Lung (tissue), 11 donors: ENCODE measurements at regions not wholly inside any gene's neighbourhood (a gene's known extent, or its start where the extent isn't known, plus 50 kb on each side); places are given as distances from the start of the nearest gene placed in this dataset.

Experiments used
- ATAC-seq: fragments of 200-7000 bp; cut with Tn5 transposase; one replicate; pipeline ENCODE4 v1.9.1; 2020; ENCODE audit warnings: moderate number of reproducible peaks; ENCODE audit not compliant: insufficient read depth, low FRiP score
- DNase-seq, 3 donors: peaks; one replicate each; pipeline ENCODE4 v3.0.0-alpha.2; 2013 to 2017
- H3K27ac ChIP-seq, 2 donors: one replicate each; pipeline ENCODE4 v1.5.1; 2013; ENCODE audit warnings: mild to moderate bottlenecking in 2 of 2, moderate library complexity in 2 of 2, control low read depth in 1 of 2, inconsistent platforms in 1 of 2, low read depth in 1 of 2, low read length in 1 of 2
- H3K27me3 ChIP-seq, 3 donors: one replicate each; pipeline ENCODE4 v1.5.1; 2013; ENCODE audit warnings: low read length in 2 of 3; ENCODE audit not compliant: control insufficient read depth in 3 of 3, insufficient read depth in 3 of 3
- H3K36me3 ChIP-seq, 4 donors: one replicate each; pipeline ENCODE4 v1.5.1; 2013; ENCODE audit warnings: low read length in 4 of 4, mild to moderate bottlenecking in 1 of 4, moderate library complexity in 1 of 4; ENCODE audit not compliant: control insufficient read depth in 4 of 4, insufficient read depth in 4 of 4
- H3K4me1 ChIP-seq, 5 donors: one replicate each; pipeline ENCODE4 v1.5.1; 2013; ENCODE audit warnings: low read length in 5 of 5, mild to moderate bottlenecking in 2 of 5, moderate library complexity in 1 of 5; ENCODE audit not compliant: control insufficient read depth in 5 of 5, insufficient read depth in 5 of 5
- H3K4me3 ChIP-seq: one replicate; pipeline ENCODE4 v1.5.1; 2013; ENCODE audit warnings: mild to moderate bottlenecking, control low read depth, moderate library complexity
- H3K9ac ChIP-seq, 2 donors: one replicate each; pipeline ENCODE4 v1.5.1; 2013; ENCODE audit warnings: low read length in 2 of 2, control low read depth in 1 of 2; ENCODE audit not compliant: insufficient read depth in 1 of 2
- H3K9me3 ChIP-seq, 4 donors: one replicate each; pipeline ENCODE4 v1.5.1; 2013; ENCODE audit warnings: low read length in 3 of 4, mild to moderate bottlenecking in 1 of 4, moderate library complexity in 1 of 4; ENCODE audit not compliant: control insufficient read depth in 4 of 4, insufficient read depth in 3 of 4
- WGBS, 2 donors: extraction: QIAGEN DNeasy Blood & Tissue Kit; methylation state at CpG; one replicate each; pipeline ENCODE4 v1.1.7; 2013; 5-methylcytosine and 5-hydroxymethylcytosine counted together
- TF ChIP-seq, protein P1 (sequence below): IDR thresholded peaks from 2 replicates; pipeline ENCODE4 v1.5.1; 2012; ENCODE audit warnings: mild to moderate bottlenecking; ENCODE audit errors: control extremely low read depth, extremely low read depth
- donor health status: control.
- donor health status: control.
- donor health status: Bipolar disorder and iron deficiency.
- donor health status: healthy.
- donor health status: DM: yes; HTN: yes; CAD: no.

- WGBS, 2 donors, result 68 to 83% methylated on average over 3 of the region's 3 CpGs
- ATAC-seq (no peak), DNase-seq (no peak)
- Histone ChIP-seq H3K4me1 (peaks cover 0 to 21% (median 6%) of the 10 kb centered on the region in 5 donors), H3K9me3 (peaks cover 0 to 4% (median 0%) of the 10 kb centered on the region in 4 donors), H3K27me3 (peaks cover 0 to 9% (median 0%) of the 10 kb centered on the region in 3 donors), H3K36me3 (no peaks in the 10 kb centered on the region), H3K9ac (no peak overlapping the region), H3K4me3 (no peak overlapping the region), H3K27ac (no peak overlapping the region)
- TF ChIP-seq, protein P1, sequence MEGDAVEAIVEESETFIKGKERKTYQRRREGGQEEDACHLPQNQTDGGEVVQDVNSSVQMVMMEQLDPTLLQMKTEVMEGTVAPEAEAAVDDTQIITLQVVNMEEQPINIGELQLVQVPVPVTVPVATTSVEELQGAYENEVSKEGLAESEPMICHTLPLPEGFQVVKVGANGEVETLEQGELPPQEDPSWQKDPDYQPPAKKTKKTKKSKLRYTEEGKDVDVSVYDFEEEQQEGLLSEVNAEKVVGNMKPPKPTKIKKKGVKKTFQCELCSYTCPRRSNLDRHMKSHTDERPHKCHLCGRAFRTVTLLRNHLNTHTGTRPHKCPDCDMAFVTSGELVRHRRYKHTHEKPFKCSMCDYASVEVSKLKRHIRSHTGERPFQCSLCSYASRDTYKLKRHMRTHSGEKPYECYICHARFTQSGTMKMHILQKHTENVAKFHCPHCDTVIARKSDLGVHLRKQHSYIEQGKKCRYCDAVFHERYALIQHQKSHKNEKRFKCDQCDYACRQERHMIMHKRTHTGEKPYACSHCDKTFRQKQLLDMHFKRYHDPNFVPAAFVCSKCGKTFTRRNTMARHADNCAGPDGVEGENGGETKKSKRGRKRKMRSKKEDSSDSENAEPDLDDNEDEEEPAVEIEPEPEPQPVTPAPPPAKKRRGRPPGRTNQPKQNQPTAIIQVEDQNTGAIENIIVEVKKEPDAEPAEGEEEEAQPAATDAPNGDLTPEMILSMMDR, result no peak
Observed at GRCh38 chr12:3924761-3925160, 51.6 kb upstream of the PARP11 start.

DNA sequence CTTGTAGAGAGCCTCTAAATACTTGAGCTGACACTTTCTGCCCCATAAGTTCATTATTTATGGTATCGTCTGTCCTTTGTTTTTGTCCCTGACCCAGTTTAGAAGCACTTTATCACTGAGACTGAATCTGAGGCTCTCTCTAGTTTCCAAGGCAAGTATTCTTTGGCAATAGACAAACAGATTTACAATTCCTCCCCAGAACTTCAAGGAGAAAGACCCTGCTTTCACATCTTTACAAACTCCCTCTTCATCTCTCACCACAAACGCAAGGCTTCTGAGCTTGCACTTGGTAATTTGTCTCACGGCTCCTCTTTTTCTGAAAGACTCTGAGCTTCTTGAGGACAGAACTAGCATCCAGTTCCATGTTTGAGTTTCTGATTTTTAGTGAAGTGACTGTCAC lies 49.8 kb upstream of the PARP11 start:
- Histone ChIP-seq H3K27ac (no peak overlapping the region), H3K9ac (no peak overlapping the region), H3K27me3 (peaks cover 0 to 15% (median 3%) of the 10 kb centered on the region in 3 donors), H3K4me1 (peaks cover 0 to 8% (median 0%) of the 10 kb centered on the region in 5 donors), H3K36me3 (no peaks in the 10 kb centered on the region), H3K4me3 (no peak overlapping the region), H3K9me3 (peaks cover 0 to 4% (median 0%) of the 10 kb centered on the region in 4 donors)
- ATAC-seq (no peak), DNase-seq (peak in 1 of 3 donors; percentile 10)
- 62 to 87% methylated on average over 3 of the region's 3 CpGs for WGBS, 2 donors
- TF ChIP-seq, protein P1, result no peak
